ENCODE measurements at regions not wholly inside any gene's neighbourhood (a gene's known extent, or its start where the extent isn't known, plus 50 kb on each side); places are given as distances from the start of the nearest gene placed in this dataset.

GRCh38 chr9:88303721-88304451, 84.4 kb upstream of the SPIN1 start:
- DNase-seq (ENCODE audit: low spot score) (no peak), ATAC-seq (ENCODE audit: low FRiP score) (no peak)
- TF ChIP-seq CTCF (IDR thresholded peaks at IDR 0.05), result no peak

- DNase-seq (ENCODE audit: low spot score) (no peak), ATAC-seq (ENCODE audit: low FRiP score) (no peak)
- TF ChIP-seq CTCF (IDR thresholded peaks at IDR 0.05), result no peak
Measured at GRCh38 chr9:88302579-88303324, 85.5 kb upstream of the SPIN1 start.

- ATAC-seq (ENCODE audit: low FRiP score) (no peak), DNase-seq (ENCODE audit: low spot score) (no peak)
- TF ChIP-seq CTCF (IDR thresholded peaks at IDR 0.05), result no peak
Measured at GRCh38 chr9:88300556-88300955, 87.7 kb upstream of the SPIN1 start.

- no peak for ATAC-seq (ENCODE audit: low FRiP score)
- no peak for TF ChIP-seq CTCF (IDR thresholded peaks at IDR 0.05)
- DNase-seq (ENCODE audit: low spot score), result no peak
Measured at GRCh38 chr9:88291856-88292255, 96.4 kb upstream of the SPIN1 start.

GRCh38 chr9:88291056-88291455, 97.2 kb upstream of the SPIN1 start:
- ATAC-seq (ENCODE audit: low FRiP score) (no peak), DNase-seq (ENCODE audit: low spot score) (no peak)
- TF ChIP-seq CTCF (IDR thresholded peaks at IDR 0.05), result no peak

GRCh38 chr9:88289532-88289931, 98.7 kb upstream of the SPIN1 start:
- TF ChIP-seq CTCF (IDR thresholded peaks at IDR 0.05), result no peak
- ATAC-seq (ENCODE audit: low FRiP score), result no peak
- DNase-seq (ENCODE audit: low spot score), result no peak

- TF ChIP-seq CTCF (IDR thresholded peaks at IDR 0.05), result no peak
- DNase-seq (ENCODE audit: low spot score), result no peak
- no peak for ATAC-seq (ENCODE audit: low FRiP score)
Measured at GRCh38 chr9:88287972-88288371, 100.3 kb upstream of the SPIN1 start.
